ENCODE measurements at regions not wholly inside any gene's neighbourhood (a gene's known extent, or its start where the extent isn't known, plus 50 kb on each side); places are given as distances from the start of the nearest gene placed in this dataset.
A peak's percentile ranks its signal among the peaks of the same experiment; 100 is the strongest.

GRCh38 chr5:98630621-98631020 lies 142.8 kb upstream of the RGMB start:
- no peak for DNase-seq (ENCODE audit: low read depth)
- TF ChIP-seq CTCF (IDR thresholded peaks at IDR 0.05; ENCODE audit: low read depth, low read length, missing control alignments): no peak
- no peak overlapping the region for H3K4me3 ChIP-seq (ENCODE audit: low read depth, low read length)
- in situ Hi-C loops (cut with HindIII; ENCODE audit: low sequenced_read_pairs): no loop called here

- no peak overlapping the region for H3K4me3 ChIP-seq (ENCODE audit: low read depth, low read length)
- DNase-seq (ENCODE audit: low read depth): peak; percentile 13
- in situ Hi-C loops (cut with HindIII; ENCODE audit: low sequenced_read_pairs): no loop called here
- no peak for TF ChIP-seq CTCF (IDR thresholded peaks at IDR 0.05; ENCODE audit: low read depth, low read length, missing control alignments)
Measured at GRCh38 chr5:98631311-98632054, 142.0 kb upstream of the RGMB start.

- H3K4me3 ChIP-seq (ENCODE audit: low read depth, low read length): no peak overlapping the region
- TF ChIP-seq CTCF (IDR thresholded peaks at IDR 0.05; ENCODE audit: low read depth, low read length, missing control alignments): no peak
- in situ Hi-C loops (cut with HindIII; ENCODE audit: low sequenced_read_pairs): no loop called here
- no peak for DNase-seq (ENCODE audit: low read depth)
Measured at GRCh38 chr5:98635656-98636055, 137.8 kb upstream of the RGMB start.

GRCh38 chr5:98637116-98637515 lies 136.3 kb upstream of the RGMB start:
- no peak overlapping the region for H3K4me3 ChIP-seq (ENCODE audit: low read depth, low read length)
- no peak for TF ChIP-seq CTCF (IDR thresholded peaks at IDR 0.05; ENCODE audit: low read depth, low read length, missing control alignments)
- no peak for DNase-seq (ENCODE audit: low read depth)
- in situ Hi-C loops (cut with HindIII; ENCODE audit: low sequenced_read_pairs): no loop called here

- H3K4me3 ChIP-seq (ENCODE audit: low read depth, low read length): no peak overlapping the region
- no peak for TF ChIP-seq CTCF (IDR thresholded peaks at IDR 0.05; ENCODE audit: low read depth, low read length, missing control alignments)
- DNase-seq (ENCODE audit: low read depth): no peak
- in situ Hi-C loops (cut with HindIII; ENCODE audit: low sequenced_read_pairs): no loop called here
Measured at GRCh38 chr5:98637557-98637956, 135.9 kb upstream of the RGMB start.

GRCh38 chr5:98638111-98638510 lies 135.4 kb upstream of the RGMB start:
- no peak overlapping the region for H3K4me3 ChIP-seq (ENCODE audit: low read depth, low read length)
- TF ChIP-seq CTCF (IDR thresholded peaks at IDR 0.05; ENCODE audit: low read depth, low read length, missing control alignments): no peak
- in situ Hi-C loops (cut with HindIII; ENCODE audit: low sequenced_read_pairs): no loop called here
- DNase-seq (ENCODE audit: low read depth): no peak

All from astrocyte of the cerebellum (primary cell).